GM18519 (cell line): ENCODE measurements at regions not wholly inside any gene's neighbourhood (a gene's known extent, or its start where the extent isn't known, plus 50 kb on each side); places are given as distances from the start of the nearest gene placed in this dataset.

Experiments used
- ATAC-seq: cut with Tn5 transposase; IDR thresholded peaks from one replicate; pipeline ENCODE4 v1.9.1; 2021; ENCODE audit warnings: mild to moderate bottlenecking, moderate library complexity; ENCODE audit not compliant: unreplicated experiment, low FRiP score

DNA sequence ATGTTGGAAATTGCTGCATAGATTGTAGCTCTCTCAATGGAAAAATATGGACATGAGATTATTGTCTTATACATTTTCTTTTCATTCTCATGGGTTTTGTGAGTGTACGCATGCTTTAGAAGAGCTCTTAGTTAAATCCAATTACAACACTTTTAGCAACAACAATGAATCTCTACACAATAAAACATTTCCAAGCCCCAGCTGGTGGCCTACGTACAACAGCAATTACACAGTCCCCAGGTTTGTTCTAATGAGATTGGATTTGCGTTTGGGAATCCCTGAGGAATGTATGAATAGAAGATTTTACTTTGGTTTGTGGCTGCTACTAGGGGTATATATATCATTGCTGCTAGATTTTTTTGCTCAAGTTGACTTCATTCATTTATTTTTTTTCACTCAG, 98.6 kb downstream of the FHDC1 start:
- no peak for ATAC-seq

DNA sequence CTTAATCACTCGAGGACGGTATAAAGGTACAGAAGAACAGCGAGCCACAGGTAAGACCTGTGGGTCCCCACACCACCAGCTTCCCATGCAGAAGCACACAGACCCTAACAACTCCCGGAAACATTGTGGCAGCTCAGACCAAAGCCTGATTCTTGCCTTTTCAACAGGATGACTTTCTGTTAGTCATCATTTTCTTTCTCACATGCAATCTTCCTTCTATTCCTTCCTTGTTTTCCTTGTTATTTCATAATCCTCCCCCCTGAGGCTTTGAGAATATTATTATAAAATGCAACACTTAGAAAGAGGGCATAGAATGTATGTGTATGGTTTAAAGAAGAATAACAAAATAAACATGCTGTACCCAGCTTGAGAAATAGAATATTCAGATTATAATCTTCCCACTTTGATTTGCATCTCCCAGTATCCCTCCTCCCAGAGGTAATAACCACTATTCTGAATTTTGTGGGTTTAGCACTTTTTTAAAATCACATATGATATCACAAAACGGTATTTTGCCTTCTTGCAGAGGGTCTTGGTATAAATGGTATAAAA, 100.9 kb downstream of the FHDC1 start:
- no peak for ATAC-seq

DNA sequence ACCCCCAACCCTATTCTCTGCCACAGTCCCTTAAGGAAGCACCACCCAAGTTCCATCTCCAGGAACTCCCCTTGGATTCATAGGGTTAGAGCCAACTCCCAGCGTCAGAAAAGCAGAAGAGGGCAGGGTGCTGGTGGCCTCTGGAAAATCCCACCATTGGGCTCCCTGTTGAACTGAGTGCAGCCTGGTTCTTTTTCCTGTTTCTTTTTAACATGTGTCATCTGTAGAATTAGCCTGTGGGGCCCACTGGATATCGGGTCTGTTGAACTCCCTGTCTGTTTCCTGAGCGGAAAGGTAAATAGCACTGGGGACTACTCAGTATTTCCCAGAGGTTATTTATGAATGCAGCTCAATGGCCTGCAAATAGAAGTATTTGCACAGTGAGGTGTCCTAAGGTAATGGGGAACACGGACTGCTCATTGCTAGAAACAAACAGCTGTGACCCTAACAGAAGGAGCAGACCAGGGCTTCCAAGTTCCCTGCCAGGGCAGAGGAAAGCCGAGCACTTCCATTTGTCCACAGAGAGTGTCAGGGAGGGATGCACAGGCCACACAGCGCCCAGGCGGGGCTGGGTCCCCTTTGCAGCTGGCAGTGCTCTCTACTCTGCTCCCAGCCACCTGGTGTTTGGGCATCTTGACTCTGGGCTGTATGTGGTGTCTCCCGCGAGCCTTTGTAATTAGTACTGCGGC, 102.6 kb downstream of the FHDC1 start:
- ATAC-seq: no peak

DNA sequence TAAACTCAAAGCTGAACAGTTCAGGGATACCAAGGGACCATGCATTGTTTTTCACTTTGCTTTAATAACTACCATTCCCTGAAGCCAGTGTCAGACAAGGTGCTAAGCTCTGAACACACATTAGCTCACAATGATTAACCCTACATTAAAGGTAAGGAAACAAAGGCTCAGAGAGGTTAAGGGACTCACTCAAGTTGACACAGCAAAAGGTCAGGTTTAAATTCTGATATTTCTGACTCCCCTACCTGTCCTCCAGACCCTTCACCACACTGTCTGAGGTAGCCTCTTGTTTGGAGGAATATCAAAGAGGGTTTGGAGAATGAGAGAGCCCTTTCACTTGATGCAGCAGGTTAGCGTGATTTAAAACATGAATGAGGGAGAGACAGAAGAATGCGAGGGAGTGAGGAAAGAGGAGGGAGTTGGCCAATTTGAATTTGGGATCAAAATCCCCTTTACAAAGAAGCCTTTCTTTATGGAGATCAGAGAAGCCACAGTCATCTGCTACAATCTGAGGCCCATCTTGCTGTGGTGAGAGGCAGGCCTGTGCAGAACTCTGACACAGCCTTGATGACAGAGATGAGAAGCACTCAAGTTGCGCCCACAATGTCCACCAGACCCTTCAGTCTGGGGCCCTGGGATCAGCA, 103.5 kb downstream of the FHDC1 start:
- no peak for ATAC-seq

DNA sequence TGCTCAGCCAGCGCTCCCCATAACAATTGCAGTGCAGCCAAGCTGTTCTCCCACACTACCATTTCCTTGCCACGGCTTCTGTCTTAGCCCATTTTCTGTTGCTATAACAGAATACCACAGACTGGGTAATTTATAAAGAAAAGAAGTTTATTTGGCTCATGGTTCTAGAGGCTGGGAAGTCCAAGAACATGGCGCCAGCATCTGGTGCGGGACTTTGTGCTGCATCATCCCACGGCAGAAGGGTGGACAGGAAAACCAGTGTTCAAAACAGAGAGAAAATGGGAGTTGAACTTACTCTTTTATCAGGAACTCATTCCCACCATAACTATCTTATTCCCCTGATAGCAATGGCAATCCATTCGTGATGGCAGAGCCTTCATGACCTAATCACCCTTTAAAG, 104.6 kb downstream of the FHDC1 start:
- no peak for ATAC-seq

DNA sequence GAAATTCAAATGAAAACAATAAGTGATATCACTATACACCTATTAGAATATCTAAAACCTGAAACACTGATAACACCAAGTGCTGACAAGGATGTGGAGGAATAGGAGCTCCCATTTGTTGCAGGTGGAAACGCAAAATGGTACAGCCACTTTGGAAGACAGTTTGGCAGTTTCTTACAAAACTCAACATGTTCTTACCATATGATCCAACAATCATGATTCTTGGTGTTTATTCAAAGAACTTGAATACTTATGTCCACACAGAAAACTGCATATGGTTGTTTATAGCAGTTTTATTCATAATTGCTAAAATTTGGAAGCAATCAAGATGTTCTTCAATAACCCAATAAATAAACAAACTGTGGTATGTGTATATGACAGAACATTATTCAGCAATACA, 107.9 kb downstream of the FHDC1 start:
- no peak for ATAC-seq

DNA sequence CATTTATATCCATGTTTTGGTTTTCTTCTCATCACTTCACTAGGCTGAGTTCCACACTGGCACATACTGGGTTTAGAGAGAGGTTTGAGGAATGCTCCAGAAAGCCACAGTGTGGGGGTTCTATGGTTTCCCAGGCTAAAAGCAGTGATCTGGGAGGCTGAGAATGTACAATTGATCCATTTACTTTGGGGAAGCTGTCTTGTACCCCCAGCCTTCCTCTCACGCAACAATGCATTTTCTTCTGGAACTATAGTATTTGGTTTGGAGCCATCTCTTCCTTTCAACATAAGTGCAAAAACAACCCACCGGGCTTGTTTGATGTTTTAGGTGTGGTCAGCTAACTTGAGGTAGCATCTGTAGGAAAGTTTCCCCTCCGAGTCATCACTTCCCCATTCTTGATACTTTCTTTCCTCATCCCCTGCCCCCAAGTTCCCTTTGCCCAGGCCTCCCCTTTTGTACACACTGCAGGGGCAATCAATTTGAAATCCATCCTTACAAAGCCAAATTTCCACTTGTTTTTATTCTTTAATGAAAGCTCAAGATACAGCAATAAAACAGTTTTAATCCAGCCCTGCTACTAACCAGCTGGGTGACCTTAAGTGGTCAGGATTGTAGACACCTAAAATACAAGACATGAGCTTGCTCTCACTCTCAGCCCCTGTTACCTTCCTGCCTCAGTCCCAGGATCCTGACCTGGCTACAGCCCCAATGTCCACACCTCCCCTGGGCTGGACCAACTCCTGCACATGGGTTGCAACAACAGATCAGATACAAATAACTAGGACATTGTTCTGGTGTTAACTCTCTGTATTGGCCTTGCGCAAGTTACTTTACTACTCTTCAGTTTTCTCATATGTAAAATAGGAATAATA, 109.2 kb downstream of the FHDC1 start:
- no peak for ATAC-seq

DNA sequence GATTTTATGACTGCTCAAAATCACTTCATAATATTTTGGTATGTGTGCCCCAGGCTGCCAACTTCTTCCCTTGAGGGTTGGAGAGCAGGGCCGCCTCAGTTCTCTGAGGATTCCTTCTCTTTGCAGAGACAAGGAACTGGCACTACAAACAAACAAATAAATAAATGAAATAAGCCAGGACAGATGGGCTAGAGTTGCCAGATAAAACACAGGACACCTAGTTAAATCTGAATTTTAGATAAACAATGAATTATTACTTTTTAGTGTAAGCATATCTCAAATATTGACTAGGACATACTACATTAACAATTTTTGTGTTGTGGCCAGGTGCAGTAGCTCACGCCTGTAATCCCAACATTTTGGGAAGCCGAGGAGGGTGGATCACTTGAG, 122.5 kb downstream of the FHDC1 start:
- ATAC-seq: no peak

DNA sequence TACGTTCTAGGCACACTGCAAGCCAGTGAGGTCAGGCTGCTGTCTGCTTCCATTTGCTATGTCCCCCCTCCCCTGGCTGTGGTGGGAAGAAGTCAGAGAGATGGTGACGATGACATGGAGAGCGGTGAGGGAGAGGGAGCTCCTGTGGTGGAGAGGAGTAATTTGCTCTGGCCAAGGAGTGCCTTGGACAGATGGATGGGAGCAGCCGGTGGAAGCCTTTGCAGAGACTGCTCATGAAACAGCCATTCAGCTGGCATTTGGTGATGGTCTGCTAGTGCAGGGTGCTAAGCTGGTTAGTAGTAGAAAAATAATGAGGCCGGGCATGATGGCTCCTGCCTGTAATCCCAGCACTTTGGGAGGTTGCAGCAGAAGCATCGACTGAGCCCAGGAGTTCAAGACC, 124.1 kb downstream of the FHDC1 start:
- ATAC-seq: no peak

DNA sequence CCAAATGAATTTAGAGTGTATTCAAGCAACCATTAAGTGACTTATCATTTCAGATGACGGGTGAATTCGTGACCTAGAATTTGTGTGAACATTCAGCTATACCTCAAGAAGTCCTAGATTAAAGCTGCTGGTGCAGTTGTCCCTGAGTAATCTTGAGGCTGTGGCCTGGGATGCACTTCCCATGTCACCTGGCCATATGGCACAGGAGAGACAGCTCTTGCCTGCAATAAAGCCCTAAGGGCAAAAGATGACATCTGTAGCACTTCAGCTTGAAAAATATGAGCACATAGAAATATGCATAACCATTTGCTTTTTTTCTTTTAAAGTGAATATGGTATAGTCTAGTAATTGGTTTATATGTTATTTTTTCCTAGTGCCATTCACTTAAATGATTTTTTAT, 125.8 kb downstream of the FHDC1 start:
- no peak for ATAC-seq

DNA sequence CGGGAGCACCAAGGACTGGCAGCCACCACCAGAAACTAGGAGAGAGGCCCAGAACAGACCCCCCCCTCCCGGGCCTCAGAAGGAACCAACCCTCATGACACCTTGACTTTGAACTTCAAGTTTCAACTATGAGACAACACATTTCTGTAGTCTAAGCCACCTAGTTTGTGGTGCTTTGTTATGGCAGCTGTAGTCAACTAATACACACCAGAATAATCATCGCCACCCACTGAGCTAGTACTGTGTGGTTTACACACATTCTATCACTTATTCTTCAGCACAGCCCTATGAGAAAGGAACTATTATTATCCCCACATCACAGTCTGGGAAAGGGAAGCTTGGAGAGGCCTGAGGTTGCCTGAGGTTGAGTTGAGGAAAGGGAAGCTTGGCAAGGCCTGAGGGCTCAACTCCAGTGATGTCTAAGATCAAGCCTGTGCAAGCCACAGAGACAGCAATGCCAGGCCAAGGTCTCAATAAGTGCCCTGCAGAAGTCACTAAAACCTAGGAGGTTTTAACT, 126.6 kb downstream of the FHDC1 start:
- ATAC-seq: no peak

DNA sequence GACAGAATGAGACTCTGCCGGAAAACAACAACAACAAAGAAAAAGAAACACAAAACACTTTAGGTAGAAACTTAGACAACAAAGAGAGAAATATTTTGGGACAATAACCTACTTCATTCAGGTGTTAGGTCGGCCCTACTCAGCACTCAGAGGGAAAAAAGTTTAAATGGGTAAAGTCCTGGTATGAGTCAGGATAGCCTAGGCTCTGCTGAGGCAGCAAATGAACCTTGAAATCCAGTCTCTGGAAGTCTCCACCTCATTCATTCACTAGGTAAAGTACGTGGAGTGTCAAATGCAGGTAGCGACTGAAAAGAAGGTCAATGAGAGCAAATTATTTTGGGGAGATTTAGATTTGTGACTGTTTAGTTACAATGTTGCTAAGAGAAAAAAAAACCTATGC, 127.4 kb downstream of the FHDC1 start:
- ATAC-seq: no peak

DNA sequence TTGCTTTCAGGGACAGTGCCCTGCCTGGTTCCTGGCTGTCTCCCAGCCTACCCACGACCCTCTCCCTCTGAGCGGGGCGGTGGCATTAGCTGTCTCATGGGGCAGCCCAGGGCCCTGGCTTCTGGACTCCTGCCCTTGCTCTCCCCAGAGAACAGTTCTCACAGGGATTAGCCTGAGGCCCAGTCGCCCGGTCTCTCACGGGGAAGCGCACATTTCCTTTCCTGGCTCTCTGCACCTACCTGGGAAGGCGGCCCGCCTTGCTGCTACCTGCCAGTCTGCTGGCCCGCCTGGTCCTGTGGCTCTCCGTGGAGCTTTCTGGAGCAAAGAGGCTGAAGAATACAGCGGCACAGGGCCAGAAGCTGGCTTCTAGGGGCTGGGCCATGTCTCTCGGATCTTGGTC, 128.4 kb downstream of the FHDC1 start:
- ATAC-seq: no peak

DNA sequence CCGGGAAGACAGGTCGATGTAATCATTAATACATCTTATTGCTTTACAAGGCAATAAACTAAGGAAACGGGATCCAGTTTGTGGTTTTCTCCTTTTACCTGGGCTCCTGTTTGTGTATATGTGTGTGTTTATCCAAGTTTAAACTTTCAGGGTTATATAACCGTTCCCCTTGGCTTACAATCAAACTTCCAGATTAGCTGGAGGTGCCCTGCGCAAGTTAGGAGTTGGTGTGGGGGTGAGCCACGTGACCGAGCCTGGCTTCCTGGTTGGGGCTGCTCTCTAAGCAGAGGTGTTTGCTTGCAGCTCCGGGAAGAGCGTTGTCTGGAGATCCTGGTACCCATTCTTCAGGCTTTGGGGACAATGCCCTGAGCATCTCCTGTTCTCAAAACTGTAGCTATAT, 129.2 kb downstream of the FHDC1 start:
- no peak for ATAC-seq

DNA sequence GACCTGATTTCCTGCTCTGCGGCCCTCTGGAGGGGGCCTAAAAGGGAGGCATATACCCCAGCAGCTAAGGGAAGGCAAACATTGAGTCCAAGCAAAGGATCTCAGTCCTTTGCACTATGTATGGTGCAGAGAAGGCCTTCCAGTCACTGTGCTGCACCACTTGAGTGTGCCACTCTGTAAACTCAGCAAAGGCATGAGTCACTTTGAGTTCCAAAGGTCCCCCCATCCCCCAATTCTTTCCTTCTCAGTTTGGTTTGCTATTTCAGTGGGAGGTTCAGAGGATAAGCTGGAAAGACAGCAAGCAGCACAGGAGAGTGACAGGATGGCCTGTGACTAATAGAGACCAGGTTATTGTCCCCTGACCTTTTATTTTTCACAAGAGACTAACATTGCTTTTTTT, 131.3 kb downstream of the FHDC1 start:
- no peak for ATAC-seq

DNA sequence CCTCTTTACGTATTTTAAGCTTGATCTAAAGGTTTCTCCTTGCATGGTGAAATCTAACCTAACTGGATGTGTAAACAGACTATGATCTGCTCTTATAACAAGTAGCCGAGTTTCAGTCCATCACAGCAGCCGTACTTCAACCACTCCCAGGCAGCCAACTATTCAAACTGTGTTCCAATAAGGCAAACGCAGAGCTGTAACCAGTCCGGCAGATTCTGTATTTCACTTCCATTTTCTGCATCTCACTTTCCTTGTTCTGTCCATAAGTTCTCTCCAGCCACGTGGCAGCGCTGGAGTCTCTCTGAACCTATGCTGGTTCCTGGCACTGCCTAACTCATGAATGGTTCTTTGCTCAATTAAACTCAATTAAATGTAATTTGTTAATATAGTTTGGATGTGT, 132.6 kb downstream of the FHDC1 start:
- ATAC-seq: no peak

DNA sequence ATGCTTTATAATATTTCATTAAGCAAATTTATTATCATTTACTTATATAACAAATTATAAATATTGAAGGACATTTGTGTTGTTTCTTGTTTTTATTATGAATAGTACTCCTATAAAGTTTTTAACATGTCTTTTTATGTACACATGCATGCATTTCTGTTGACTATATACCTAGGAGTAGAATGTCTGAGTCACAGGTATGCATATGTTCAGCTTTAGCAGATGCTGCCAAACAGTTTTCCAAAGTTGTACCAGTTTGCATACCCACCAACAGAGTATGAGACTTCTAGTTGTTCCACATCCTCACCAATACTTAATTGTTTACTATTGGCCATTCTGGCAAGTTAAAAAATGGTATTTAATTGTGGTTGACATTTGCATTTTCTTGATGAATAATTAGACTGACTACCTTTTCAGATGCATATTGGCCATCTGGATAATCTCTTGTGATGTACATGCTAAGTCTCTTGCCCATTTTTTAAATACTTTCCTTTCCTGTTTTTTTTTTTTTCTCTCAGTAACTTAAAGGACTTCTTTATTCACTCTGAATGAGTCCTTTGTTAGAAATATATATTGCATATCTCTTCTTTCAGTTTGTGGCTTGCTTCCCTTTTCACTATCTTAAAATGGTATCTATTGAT, 132.2 kb upstream of the TRIM2 start:
- no peak for ATAC-seq

DNA sequence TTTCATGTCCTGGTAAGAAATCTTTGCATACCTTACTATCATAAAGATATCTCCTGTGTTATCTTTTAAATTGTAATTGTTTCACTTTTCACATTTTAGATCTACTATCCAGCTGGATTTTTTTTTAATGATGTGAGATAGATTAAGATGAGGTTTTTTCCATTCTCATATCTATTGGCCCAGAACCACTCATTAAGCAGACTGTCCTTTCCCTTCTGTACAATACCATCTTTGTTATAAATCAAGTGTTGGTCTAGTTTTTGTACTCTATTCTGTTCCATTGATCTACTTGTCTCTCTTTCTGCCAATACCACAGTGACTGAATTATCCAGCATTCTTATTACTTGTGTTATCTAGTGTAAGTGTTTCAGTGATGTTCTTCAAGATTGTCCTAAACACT, 131.6 kb upstream of the TRIM2 start:
- ATAC-seq: no peak

DNA sequence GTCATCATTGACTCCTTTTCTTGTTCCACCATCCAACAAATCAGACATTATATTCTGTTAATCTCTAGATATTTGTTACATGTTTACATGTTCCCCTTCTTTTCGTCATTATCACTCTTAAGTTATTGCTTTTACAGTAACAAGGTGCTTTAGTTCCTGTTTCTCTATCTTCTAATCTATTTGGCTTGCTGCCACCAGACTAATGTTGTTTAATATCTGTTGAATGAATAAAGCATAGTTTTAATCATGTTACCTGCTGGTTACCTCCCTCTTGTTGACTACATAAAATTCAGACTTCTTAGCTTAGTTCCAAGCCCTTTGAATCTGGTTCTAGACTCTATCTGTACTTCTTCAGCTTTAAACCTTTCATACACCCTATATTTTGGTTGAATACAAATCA, 129.8 kb upstream of the TRIM2 start:
- ATAC-seq: no peak

DNA sequence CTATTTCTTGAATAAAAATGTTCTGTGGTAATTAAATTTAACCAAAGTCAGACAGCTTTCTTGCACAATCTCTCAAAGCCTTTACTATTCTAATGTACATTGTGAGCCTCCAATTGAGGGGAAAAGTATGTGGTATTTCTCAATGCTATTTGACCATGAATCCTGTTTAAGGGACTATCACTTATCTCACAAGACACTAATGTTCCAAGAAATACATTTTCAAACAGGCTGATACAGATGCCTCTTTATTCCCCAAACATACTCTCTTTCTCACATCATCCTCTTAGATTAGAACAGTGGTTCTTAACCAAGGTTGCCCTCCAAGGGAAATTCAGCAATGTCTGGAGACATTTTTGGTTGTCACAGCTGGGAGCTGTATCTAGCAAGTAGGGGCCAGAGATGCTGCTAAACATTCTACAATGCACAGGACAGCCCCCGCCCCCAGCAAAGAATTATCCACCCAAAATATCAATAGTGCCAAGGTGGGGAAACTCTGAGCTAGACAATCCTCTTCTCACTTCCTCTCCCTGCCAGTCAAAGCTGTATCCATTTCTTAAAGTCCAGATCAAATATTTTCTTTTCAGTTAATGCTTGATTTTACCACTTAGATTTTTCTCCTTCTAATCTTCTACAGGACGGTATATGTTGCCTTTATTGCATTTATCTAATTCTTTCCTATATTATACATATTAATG, 129.2 kb upstream of the TRIM2 start:
- ATAC-seq: no peak
